ENCODE measurements at regions not wholly inside any gene's neighbourhood (a gene's known extent, or its start where the extent isn't known, plus 50 kb on each side); places are given as distances from the start of the nearest gene placed in this dataset.

DNA sequence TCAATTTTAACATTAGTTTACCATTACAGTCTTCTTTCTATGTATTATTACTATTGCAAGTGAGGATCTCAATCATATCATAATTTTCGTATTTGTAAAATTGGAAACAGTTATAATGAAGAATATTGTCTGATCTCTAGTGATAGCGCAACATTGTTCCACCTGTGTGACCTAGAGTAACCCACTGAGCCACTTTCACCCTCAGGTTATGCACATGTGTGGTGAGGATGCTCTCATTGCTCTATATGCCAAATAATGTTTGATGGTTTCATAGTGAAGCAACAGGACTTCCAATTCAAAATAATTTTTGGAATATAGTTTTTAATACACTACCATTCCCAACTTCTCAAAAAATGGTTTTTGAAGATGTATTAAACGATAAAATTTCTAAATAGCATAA is 603.1 kb upstream of the MAN1A1 start:
- no peaks in the 10 kb centered on the region for H3K36me3 ChIP-seq (replicated peaks in 1 of 2; ENCODE audit: control insufficient read depth in 1 of 2, insufficient read depth in 2 of 2, low read length in 1 of 2)
- H3K9me3 ChIP-seq, result no peaks in the 10 kb centered on the region; the same call in 1 of the 2 replicates
- no peak for DNase-seq
- no peak overlapping the region for H3K4me3 ChIP-seq (ENCODE audit: low read depth in 2 of 2, low read length in 1 of 2)
- TF ChIP-seq EP300 (IDR thresholded peaks at IDR 0.05; ENCODE audit: borderline replicate concordance in 1 of 2, low read depth in 1 of 2, low read length in 1 of 2), result no peak
- 33% methylated on average over 3 of the region's 3 CpGs for WGBS (ENCODE audit: low lambda C conversion rate)
- no peak overlapping the region for H3K9ac ChIP-seq
- no peak overlapping the region for H3K27ac ChIP-seq (ENCODE audit: low read depth in 2 of 2, low read length in 1 of 2)
- H3K79me2 ChIP-seq (ENCODE audit: insufficient read depth), result no peaks in the 10 kb centered on the region
- peaks cover 2% of the 10 kb centered on the region for H3F3A ChIP-seq (replicated peaks; ENCODE audit: insufficient read depth)
- ChIA-PET POLR2A (no interaction called here), CTCF (no interaction called here)
- H3K4me2 ChIP-seq, result no peak overlapping the region
- H3K4me1 ChIP-seq (ENCODE audit: control insufficient read depth in 1 of 2, insufficient read depth in 2 of 2, low read depth in 1 of 2, low read length in 1 of 2), result no peaks in the 10 kb centered on the region
- H4K20me1 ChIP-seq (ENCODE audit: insufficient read depth), result no peaks in the 10 kb centered on the region
- H3K9me2 ChIP-seq, result no peaks in the 10 kb centered on the region
- no peak overlapping the region for H2AFZ ChIP-seq (ENCODE audit: low read depth)
- H3K27me3 ChIP-seq (ENCODE audit: insufficient read depth), result no peaks in the 10 kb centered on the region

DNA sequence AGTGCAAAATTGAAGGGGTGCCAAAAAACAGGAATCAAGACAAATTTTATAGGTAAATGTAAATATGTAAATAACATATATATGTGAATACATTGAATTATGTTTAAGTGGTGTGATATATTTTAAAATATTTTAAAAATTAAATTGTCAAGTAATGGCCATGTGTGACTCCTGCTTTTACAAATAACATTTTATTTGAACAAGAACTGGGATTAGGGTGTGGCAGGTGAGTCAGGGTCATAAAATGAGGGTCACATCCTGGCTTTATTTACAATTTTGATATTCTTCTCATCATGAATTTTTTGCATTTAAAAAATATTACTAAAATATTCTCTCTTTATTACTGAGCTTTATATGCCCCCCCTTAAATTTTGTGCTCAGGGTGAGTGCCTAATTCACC is 601.1 kb upstream of the MAN1A1 start:
- H2AFZ ChIP-seq (ENCODE audit: low read depth), result no peak overlapping the region
- ChIA-PET POLR2A (no interaction called here), CTCF (interaction anchor here (1.3 kb wide), 1 partner anchor 16 kb away, joined by 3 read pairs; no protein-coding TSS in a partner anchor)
- H3K4me2 ChIP-seq, result no peak overlapping the region
- no peaks in the 10 kb centered on the region for H3K4me1 ChIP-seq (ENCODE audit: control insufficient read depth in 1 of 2, insufficient read depth in 2 of 2, low read depth in 1 of 2, low read length in 1 of 2)
- H3K9ac ChIP-seq, result no peak overlapping the region
- no peak overlapping the region for H3K27ac ChIP-seq (ENCODE audit: low read depth in 2 of 2, low read length in 1 of 2)
- no peaks in the 10 kb centered on the region for H3K27me3 ChIP-seq (ENCODE audit: insufficient read depth)
- TF ChIP-seq, protein P1, sequence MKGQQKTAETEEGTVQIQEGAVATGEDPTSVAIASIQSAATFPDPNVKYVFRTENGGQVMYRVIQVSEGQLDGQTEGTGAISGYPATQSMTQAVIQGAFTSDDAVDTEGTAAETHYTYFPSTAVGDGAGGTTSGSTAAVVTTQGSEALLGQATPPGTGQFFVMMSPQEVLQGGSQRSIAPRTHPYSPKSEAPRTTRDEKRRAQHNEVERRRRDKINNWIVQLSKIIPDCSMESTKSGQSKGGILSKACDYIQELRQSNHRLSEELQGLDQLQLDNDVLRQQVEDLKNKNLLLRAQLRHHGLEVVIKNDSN (IDR thresholded peaks at IDR 0.05; ENCODE audit: borderline replicate concordance, low read depth), result no peak
- no peak for TF ChIP-seq RFX5 (IDR thresholded peaks at IDR 0.05; ENCODE audit: low read length)
- no peaks in the 10 kb centered on the region for H3K9me2 ChIP-seq
- H3K9me3 ChIP-seq, result no peaks in the 10 kb centered on the region; the same call in 1 of the 2 replicates
- no peak for DNase-seq
- H3K79me2 ChIP-seq (ENCODE audit: insufficient read depth), result no peaks in the 10 kb centered on the region
- H4K20me1 ChIP-seq (ENCODE audit: insufficient read depth), result no peaks in the 10 kb centered on the region
- no peak overlapping the region for H3K4me3 ChIP-seq (ENCODE audit: low read depth in 2 of 2, low read length in 1 of 2)
- H3K36me3 ChIP-seq (replicated peaks in 1 of 2; ENCODE audit: control insufficient read depth in 1 of 2, insufficient read depth in 2 of 2, low read length in 1 of 2), result no peaks in the 10 kb centered on the region
- peaks cover 2% of the 10 kb centered on the region for H3F3A ChIP-seq (replicated peaks; ENCODE audit: insufficient read depth)

DNA sequence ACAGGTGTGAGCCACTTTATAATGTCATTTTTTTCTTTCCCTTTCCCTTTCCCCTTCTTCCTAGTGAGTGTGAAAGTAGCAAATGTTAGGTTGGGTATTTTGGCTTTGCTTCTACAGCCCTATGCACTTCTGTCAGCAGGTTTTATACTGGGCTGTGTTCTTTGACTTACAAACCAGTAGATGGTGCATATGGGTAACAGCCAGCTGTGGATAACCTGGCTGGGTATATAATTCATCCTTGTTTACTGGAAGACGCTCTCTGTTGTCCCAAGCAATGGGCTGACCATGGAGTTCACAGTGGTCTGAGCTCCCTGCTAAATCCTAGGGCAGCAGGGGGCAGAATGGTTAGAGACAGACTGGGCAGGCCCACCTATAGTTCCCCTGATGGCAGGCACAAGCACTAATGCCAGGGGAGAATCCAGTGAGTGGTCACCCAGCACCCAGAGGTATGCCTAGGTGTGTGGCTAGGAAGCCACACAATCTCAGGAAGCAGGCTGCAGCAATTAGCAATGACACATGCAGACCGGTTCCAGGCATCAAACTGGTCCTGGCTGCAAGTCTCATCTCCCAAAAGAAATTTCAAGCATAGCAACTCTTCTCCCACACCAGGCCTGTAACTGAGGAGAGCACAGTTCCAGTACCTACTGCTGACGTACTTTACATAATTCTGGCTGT is 592.7 kb upstream of the MAN1A1 start:
- Histone ChIP-seq H3K9me3 (no peaks in the 10 kb centered on the region), H4K20me1 (ENCODE audit: insufficient read depth) (no peaks in the 10 kb centered on the region), H3K9me2 (no peaks in the 10 kb centered on the region), H3K4me2 (no peak overlapping the region), H3K27ac (ENCODE audit: low read depth in 2 of 2, low read length in 1 of 2) (no peak overlapping the region), H3K9ac (no peak overlapping the region), H3K79me2 (ENCODE audit: insufficient read depth) (no peaks in the 10 kb centered on the region), H2AFZ (ENCODE audit: low read depth) (no peak overlapping the region), H3F3A (replicated peaks; ENCODE audit: insufficient read depth) (no peaks in the 10 kb centered on the region), H3K36me3 (replicated peaks in 1 of 2; ENCODE audit: control insufficient read depth in 1 of 2, insufficient read depth in 2 of 2, low read length in 1 of 2) (no peaks in the 10 kb centered on the region), H3K27me3 (ENCODE audit: insufficient read depth) (no peaks in the 10 kb centered on the region), H3K4me1 (ENCODE audit: control insufficient read depth in 1 of 2, insufficient read depth in 2 of 2, low read depth in 1 of 2, low read length in 1 of 2) (no peaks in the 10 kb centered on the region), H3K4me3 (ENCODE audit: low read depth in 2 of 2, low read length in 1 of 2) (no peak overlapping the region)
- ChIA-PET POLR2A (no interaction called here), CTCF (no interaction called here)
- DNase-seq, result no peak
- TF ChIP-seq SIN3A (IDR thresholded peaks at IDR 0.05; ENCODE audit: borderline replicate concordance, low read depth, low read length) (no peak), JUND (IDR thresholded peaks at IDR 0.05) (no peak), RXRA (IDR thresholded peaks at IDR 0.05; ENCODE audit: borderline replicate concordance, low read depth) (no peak), CHD2 (IDR thresholded peaks at IDR 0.05; ENCODE audit: low read length, partially characterized antibody) (no peak)
- TF ChIP-seq, protein P2, sequence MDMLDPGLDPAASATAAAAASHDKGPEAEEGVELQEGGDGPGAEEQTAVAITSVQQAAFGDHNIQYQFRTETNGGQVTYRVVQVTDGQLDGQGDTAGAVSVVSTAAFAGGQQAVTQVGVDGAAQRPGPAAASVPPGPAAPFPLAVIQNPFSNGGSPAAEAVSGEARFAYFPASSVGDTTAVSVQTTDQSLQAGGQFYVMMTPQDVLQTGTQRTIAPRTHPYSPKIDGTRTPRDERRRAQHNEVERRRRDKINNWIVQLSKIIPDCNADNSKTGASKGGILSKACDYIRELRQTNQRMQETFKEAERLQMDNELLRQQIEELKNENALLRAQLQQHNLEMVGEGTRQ (IDR thresholded peaks at IDR 0.05; ENCODE audit: borderline replicate concordance, low read depth, low read length), result no peak
- WGBS (ENCODE audit: low lambda C conversion rate), result 27% methylated on average over 3 of the region's 3 CpGs
